ENCODE measurements at regions not wholly inside any gene's neighbourhood (a gene's known extent, or its start where the extent isn't known, plus 50 kb on each side); places are given as distances from the start of the nearest gene placed in this dataset.

DNA sequence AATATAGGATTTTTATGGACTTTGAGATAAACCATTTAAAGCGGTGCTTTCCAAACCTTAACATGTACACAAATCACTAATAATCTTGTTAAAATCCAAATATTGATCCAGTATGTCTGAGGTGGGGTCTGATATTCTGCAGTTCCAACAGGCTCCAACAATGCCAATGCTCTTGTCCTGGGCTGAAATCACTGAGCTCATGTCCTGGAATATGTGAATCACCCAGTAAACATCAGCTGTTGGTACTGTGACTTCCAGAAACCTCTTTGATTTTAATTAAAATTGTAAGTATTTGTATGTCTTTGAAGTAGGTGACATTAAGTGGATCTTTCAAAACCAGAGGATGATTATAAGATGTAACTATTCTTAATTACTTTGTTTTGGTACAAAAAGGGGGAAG, 52.8 kb upstream of the CAST start:
- WGBS, 2 experiments = 88% methylated on average over 1 of the region's 1 CpG; no CpG with 5 or more reads in 1 of the 2 experiments
- Histone ChIP-seq H3K36me3 (ENCODE audit: control insufficient read depth, insufficient read depth, low read length) (no peaks in the 10 kb centered on the region), H3K4me1 (ENCODE audit: control insufficient read depth, insufficient read depth, low read length) (no peaks in the 10 kb centered on the region), H3K4me3 (ENCODE audit: insufficient read depth, low read depth, low read length) (no peak overlapping the region), H3K9me3 (ENCODE audit: control insufficient read depth, low read length) (no peaks in the 10 kb centered on the region), H3K27ac (ENCODE audit: insufficient read depth, low read depth, low read length, poor library complexity, severe bottlenecking) (no peak overlapping the region), H3K27me3 (ENCODE audit: control insufficient read depth, insufficient read depth, low read length, poor library complexity, severe bottlenecking) (no peaks in the 10 kb centered on the region)

DNA sequence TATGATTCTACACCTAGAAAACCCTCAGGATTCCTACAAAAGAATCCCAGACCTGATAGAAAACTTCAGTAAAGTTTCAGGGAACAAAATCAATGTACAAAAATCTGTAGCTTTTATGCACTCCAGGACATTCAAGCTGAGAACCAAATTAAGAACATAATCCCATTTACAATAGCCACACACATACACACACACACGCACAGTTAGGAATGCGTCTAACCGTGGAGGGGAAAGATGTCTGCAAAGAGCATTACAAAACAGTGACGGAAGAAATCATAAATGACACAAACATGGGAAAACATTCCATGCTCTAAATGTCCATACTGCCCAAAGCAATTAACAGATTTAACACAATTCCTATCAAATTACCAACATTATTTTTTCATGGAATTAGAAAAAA, 51.4 kb upstream of the CAST start:
- Histone ChIP-seq H3K9me3 (ENCODE audit: control insufficient read depth, low read length) (no peaks in the 10 kb centered on the region), H3K27ac (ENCODE audit: insufficient read depth, low read depth, low read length, poor library complexity, severe bottlenecking) (no peak overlapping the region), H3K4me3 (ENCODE audit: insufficient read depth, low read depth, low read length) (no peak overlapping the region), H3K36me3 (ENCODE audit: control insufficient read depth, insufficient read depth, low read length) (no peaks in the 10 kb centered on the region), H3K4me1 (ENCODE audit: control insufficient read depth, insufficient read depth, low read length) (no peaks in the 10 kb centered on the region), H3K27me3 (ENCODE audit: control insufficient read depth, insufficient read depth, low read length, poor library complexity, severe bottlenecking) (no peaks in the 10 kb centered on the region)
- 94 to 97% methylated on average over 4 of the region's 4 CpGs for WGBS, 2 experiments

DNA sequence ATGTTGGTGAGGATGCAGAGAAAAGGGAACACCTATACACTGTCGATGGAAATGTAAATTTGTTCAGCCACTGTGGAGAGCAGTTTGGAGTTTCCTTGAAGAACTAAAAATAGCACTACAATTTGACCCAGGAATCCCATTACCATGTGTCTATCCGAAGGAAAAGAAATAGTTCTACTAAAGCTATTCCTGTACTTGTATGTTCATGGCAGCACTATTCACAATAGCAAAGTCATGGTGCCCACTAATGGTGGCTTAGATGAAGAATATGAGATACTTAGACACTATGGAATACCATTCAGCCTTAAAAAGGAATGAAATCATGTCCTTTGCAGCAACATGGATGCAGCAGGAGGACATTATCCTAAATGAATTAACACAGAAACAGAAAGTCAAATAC, 50.2 kb upstream of the CAST start:
- Histone ChIP-seq H3K36me3 (ENCODE audit: control insufficient read depth, insufficient read depth, low read length) (no peaks in the 10 kb centered on the region), H3K4me3 (ENCODE audit: insufficient read depth, low read depth, low read length) (no peak overlapping the region), H3K27me3 (ENCODE audit: control insufficient read depth, insufficient read depth, low read length, poor library complexity, severe bottlenecking) (no peaks in the 10 kb centered on the region), H3K27ac (ENCODE audit: insufficient read depth, low read depth, low read length, poor library complexity, severe bottlenecking) (no peak overlapping the region), H3K4me1 (ENCODE audit: control insufficient read depth, insufficient read depth, low read length) (no peaks in the 10 kb centered on the region), H3K9me3 (ENCODE audit: control insufficient read depth, low read length) (no peaks in the 10 kb centered on the region)
- WGBS, 2 experiments = 89 to 97% methylated on average over 2 of the region's 2 CpGs
